GM21390 (cell line): ENCODE measurements at regions not wholly inside any gene's neighbourhood (a gene's known extent, or its start where the extent isn't known, plus 50 kb on each side); places are given as distances from the start of the nearest gene placed in this dataset.
A peak's percentile ranks its signal among the peaks of the same experiment; 100 is the strongest.

Experiments used
- ATAC-seq: cut with Tn5 transposase; IDR thresholded peaks from one replicate; pipeline ENCODE4 v1.9.1; 2021; ENCODE audit not compliant: unreplicated experiment

DNA sequence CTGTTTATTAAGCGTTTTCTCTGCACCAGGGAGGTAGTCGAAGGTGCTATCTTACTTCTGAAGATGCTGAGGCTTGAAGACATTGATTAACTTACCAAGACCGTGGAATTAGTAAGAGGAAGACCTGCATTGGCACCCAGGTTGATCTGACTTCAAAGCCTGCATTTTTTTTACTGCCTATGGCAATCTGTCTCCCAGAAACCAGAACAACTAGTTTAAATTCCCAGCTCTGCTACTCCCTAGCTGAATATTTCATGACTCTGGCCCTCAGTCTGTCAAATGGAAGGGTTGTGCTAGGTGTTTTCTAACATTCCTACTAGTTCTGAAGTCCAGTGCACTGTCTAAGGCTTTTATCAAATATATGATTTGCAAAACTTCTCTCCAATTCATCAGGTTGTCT lies 52.0 kb upstream of the GRAMD1B start:
- no peak for ATAC-seq

DNA sequence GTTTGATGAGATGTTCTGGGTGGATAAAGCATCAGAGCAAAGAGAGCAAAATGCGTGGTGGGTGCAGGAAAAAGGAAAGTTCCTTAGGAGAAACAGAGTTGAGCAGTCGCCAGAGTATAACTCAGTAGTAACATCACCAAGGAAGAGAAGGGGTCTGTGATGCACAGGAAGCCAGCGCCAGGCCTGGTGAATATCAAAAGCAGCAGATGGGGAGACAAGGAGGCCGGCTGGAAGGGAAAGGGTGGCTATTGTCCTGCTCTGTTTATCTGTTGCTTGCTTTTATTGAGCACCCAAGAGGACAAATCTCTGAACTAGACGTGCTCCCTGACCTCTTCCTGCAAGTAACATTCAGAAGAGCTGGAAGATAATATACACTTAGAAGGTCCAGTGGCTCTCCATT lies 52.7 kb upstream of the GRAMD1B start:
- ATAC-seq: no peak

DNA sequence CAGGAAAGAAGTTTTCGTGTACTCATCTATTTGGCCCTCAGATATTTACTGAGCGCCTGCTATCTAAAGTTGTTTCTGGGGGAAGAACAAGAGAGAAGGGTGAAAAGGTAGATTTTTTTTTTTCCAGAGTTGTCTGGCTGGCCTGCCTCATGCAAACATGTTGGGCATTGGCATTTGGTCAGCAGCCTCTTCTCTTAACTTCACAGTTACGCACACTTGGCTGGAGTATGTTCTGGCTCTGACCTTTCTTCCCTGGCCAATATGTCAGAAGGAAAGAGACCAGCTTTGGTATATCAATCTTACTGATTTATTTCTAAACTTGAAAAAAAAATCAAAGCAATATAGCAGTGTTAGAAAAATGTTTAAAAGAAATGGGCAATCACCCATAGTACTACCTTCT lies 54.2 kb upstream of the GRAMD1B start:
- ATAC-seq: no peak

DNA sequence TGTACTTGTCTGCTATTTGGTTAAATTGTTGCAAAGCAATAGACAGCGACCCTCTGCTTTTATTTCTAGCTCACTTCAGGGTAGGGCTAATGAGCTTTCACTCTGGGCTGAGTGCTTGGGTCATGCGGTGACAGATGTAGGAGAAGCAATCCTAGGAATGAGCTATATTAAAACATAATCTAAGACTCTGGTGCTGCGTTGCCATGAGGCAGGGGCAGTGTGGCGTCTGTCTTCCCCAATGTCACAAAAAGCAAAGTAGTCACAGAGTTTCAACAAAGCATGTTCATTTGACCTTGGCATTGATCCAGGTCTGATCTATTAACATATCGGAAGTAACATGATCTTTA lies 55.5 kb upstream of the GRAMD1B start:
- ATAC-seq: no peak

DNA sequence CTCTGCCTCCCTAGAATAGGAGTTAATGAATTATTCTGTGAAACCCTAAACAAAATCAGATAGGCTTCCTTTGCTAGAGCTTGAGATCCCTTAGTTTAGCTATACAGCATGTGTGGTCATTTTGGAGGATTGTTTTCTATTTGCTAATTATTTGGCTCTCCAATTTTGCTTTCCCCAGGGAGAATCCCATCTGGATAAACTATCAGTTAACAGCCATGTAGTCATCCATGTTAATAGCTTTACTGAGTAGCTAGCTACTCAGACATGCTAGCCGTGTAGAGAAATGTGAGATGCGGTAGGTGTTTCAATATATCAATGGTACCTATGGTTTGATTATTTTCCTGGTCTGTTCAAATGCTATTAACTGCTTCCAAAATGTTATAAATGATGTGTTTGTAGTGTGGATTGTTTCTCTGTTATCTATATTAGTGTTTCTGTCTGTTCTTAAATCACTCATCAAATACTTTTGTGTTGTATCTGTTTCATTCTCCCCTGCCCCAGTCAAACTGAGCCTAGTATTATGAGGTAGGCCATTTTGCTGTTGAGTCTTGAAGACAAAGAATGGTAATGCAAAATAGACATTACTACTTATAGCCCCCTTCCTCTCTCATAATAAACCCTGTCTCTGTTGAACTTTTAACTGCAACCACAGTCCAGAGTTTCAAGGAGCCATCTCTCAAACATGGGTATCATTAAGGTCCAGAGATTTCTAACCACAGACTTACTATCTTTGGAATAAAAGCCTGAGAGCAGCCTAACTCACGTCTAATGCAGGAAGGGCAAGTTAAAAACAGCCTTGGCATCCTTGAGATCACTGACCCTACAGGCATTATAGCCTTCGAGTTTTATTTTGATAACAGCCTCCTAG lies 56.1 kb upstream of the GRAMD1B start:
- no peak for ATAC-seq

DNA sequence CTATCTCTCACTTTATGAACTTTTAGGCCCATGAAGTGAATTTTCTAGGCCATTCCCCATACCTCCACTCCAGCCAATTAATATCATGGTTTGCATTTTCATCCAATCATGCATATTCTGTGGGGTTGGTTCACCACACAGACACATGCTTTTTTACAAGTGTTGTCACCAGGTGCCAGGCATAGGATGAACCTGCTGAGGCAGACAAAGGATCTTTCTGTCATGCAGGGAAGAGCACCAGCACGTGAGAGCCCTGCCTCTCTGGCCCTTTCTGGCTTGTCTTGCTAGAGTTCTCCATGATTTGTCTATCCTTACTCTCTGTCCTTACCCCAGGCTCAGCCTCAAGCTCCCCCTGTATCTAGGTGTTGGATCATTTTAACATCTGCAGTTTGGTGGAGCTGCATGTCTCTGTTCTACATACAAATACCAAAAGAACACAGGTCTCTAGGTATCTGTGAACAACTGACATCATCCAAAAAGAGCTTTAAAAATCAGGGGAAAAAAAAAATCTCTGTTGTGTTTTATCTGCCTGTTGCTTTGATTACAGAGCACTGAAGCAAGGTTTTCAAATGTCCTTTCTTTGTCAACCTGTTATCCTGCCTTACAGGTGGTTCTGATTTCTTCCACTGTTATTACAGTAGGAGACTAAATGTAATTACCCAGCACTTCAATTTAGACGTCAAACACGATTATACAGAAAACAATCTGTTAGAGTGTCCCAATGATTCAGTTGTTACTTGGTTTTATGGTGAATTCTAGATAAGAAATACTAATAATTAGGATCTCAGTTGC lies 58.4 kb upstream of the GRAMD1B start:
- ATAC-seq: no peak

DNA sequence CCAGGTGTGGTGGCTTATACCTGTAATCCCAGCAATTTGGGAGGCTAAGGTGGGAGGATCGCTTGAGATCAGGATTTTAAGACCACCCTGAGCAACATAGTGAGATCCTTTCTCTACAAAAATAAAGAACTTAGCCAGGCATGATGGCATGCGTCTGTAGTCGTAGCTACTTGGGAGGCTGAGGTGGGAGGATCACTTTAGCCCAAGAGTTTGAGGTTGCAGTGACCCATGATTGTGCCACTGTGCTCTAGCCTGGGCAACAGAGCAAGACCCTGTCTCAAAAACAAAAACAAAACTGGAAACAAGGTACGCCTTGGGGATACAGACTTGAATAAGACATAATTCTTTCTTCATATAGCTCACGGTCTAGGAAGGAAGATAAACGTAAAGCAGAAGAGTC lies 63.1 kb upstream of the GRAMD1B start:
- no peak for ATAC-seq

DNA sequence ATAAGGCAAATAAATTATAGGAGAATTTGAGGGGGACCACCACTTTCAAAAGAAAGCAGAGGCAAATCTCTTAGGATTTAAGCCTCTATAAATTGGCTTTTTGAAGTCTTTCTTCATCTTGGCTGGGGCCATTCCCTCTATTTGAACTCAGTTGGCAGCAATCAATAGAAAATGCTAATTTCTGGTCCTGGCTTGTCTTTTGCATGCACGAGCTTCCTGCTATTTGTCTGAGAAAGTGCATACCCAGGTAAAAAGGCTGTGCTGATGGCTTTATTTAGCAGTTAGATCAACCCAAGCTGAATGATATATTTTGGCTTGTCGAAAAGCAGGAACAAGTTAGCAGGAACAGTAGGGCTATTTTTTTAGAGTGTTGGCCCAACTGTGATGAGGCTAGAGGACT lies 64.1 kb upstream of the GRAMD1B start:
- no peak for ATAC-seq

DNA sequence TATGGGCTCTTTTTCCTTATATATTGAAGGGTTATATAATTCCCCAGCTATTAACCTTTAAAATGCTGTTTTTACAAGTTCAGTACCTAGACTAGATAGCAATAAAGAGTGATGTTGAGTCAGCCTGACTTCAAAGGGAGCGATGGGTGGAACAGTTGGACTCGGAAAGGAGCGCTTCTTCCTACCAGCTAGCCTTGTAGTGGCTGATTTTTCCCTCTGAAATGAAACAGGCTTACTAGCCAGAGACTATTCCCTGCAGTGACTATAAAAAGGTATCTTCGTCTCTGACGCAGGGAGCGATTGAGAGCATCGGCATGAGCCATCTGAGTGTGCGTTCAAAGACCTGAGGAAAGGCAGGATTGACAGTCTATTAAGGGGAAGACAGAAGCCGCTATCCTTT lies 66.0 kb upstream of the GRAMD1B start:
- ATAC-seq: no peak

DNA sequence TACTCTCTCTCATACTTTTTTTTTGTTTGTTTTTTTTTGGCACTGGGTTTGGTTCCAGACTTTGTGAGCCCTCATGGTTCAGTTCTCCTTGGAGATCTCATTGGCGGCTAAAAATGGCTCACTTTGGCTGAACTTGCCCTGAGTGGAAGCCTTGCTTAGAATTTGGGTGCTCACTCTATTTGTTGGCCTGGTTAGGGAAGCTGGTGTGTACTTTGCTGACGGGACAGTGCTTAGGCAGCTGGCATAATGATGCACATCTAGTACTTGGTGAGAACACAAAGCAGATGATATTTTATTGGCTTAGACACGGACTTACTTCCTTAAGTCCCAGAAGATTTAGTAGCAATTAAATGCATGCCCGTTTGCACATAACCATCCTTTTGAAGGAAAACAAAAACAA lies 66.5 kb upstream of the GRAMD1B start:
- no peak for ATAC-seq

DNA sequence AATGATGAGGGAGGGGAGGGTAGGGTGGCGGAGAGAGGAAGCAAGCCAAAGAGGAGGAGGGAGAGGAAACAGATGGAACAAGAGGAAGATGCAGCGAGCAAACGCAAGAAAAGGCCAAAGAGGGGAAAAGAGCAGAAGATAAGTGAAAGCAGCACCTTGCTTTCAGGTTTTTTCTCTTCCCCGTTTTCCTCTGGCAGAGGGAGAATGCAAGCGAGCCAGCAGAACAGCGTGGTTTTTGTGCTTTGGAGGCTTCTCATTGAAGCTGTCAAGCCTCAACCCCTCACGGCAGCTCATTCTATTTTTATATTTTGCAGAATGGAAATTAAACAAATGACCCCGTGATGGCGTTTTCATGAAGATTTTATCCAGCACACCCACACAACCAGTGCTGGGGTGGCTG lies 67.1 kb upstream of the GRAMD1B start:
- ATAC-seq: no peak

DNA sequence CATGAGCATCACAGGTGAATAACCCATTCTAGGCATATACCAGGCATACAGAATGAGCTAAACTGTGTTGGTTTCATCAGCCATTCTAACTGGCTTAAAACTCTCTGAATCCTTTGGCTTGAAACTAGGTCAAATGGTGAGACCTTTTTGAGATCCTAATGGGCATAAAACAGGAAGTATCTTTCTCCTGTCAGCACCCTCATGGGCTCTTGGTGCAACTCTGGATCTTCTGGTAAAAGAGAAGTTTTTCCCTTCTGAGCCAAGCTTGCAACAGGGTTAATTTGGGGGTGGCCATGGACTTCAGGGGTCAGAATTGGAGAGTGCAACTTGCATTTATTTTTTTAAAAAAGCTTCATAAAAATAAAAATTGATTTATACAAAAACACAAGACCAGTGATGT lies 67.9 kb upstream of the GRAMD1B start:
- no peak for ATAC-seq

DNA sequence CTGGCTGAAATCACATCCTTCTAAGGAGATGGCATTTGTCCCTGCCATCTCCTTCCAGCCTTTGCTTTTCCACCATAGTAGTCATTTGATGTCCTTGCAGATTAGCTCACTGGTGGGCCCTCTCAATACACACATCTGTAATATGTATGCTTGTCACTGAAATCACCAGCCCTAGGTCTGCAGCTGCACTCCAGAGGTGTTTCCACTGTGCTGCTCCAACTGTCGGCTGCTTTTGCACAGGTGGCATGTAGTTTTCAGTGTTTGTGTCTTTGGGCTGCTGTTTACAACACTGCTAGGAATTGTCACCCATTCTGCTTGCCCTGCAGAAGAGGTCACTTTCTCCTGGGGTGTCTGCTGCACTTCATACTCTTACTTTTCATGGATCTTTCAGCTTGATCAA lies 69.0 kb upstream of the GRAMD1B start:
- no peak for ATAC-seq

DNA sequence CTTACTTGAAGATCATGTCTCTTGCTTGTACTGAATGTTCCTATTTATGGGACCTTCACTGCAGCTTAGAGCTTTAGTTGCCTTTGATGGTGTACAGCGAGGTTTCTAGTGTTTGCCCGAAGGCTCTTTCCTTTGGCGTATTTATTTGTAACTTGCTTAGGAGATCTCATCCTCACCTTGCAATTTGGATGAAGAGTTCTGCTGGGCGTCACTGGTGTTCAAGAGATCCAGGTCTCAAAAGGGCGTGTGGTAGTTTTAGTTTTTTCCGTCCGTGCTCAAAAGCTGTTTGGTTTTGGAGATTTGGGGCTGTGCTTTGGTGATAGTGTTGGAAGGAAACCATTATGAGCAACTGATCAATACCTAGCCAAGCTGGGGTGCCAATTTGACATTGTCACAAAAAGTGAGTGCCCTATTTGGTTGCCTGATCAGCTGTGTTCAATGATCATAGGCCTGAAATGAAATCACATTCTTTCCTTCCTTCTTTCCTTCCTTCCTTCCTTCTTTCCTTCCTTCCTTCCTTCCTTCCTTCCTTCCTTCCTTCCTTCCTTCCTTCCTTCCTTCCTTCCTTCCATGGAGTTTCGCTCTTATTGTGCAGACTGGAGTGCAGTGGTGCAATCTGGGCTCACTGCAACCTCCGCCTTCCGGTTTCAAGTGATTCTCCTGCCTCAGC lies 69.7 kb upstream of the GRAMD1B start:
- no peak for ATAC-seq

DNA sequence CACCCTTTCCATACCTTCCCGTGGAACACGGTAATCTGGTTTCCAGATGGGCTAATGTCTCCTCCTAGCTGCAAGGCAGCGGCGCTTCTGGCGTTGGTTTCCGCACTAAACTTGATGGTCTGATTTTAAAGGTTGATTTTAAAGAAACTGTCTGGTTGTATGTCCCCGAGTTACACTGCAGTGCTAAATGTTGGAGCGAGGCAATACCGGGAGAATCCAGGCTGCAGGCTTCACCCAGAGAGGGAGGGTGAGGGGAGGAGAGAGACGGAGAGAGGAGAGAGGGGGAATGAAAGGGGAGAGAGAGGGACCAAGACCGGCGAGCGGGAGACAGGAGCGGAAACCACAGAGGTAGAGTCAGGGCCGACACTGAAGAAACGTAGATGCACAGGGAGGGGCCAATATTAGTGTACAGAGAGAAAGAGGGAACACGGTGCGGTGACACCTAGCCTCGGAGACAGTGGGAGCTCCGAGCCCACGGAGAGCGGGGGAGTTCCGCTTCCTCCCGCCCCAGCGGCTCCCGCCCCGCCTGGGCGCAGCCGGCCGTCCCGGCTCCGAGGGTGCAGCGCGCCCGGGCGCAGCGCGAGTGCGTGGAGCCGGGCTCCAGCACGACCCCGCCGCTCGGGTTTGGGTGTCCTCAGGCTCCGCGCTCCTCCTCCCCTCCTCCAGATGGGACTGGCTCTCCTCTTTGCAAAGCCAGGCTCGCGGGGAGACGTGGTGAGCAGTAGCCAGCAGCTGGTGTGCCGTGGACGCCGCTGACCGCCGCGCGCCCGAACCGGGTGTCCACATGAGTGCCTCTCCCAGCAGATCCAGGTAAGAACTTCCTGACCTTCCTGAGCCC lies 71.9 kb upstream of the GRAMD1B start:
- peak; percentile 63 for ATAC-seq

DNA sequence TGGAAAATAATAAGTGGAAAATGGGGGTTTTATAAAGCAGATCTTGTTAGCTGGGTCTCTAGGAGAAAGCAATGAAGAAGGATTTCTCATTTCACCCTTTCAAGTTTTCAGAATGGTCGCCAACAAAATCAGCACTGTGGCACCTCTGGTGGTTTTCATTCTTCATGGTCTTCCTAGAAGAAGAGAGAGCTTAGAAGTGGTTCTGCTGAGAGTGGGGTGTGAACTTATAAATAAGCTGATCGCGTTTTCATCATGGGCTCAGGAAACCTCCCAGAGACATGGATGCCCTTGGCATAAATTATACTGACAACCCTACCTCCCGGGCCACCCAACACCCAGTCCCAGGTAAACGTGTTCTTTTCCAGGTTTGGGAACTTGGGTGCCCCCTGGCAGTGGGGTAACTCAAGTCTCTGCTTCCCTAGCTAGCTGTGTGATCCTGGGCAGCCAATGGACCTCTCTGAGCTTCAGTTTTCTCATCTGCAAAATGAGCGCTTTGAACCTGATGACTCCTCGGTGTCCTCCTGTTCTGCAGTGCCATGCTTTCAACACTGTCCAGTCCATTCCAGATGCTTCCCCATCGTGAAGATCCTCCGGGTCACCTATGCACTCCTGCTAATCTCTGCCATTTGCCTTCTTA lies 72.6 kb upstream of the GRAMD1B start:
- ATAC-seq: no peak

DNA sequence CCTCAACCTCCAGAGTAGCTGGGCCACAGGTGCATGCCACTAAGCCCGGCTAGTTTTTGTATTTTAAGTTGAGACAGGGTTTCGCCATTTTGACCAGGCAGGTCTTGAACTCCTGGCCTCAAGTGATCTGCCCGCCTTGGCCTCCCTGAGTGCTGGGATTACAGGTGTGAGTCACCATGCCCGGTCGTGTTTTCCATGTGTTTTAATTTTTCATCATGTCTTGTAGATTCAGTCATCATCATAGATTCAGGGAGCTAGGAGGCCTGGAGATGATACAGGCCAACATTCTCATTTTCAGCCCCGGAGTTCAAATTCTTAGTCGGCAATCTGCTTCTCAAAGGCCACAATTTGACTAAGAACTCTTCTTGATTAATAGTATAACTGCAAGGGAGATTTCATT lies 73.5 kb upstream of the GRAMD1B start:
- no peak for ATAC-seq

DNA sequence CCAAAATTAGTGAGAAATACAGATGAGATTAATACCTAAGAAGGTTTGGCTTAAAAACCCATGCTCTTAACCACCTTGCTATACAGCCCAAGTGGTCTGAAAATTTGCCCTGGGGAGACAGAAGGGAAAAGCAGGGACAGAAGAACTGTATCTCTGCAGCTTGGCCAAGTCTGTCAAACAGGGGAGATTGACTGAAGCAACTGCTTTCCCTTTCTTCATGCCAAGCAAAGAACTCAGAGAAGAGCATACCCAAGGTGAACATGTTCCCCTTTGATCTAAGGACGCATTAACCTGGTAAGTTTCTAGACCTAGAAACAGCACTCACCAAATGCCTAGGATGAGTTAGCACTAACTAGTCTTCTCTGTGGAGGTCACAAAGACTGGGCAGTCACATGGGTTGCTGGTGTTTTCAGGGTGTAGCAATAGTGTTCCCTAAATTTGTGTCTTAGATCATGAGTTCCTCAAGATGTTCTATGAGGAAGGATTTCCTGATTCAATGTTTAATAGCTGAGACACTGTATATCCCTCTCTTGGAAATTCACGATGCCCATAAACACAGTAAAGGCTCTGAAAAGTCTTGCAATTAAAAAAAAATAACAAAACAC lies 75.6 kb upstream of the GRAMD1B start:
- ATAC-seq: no peak

DNA sequence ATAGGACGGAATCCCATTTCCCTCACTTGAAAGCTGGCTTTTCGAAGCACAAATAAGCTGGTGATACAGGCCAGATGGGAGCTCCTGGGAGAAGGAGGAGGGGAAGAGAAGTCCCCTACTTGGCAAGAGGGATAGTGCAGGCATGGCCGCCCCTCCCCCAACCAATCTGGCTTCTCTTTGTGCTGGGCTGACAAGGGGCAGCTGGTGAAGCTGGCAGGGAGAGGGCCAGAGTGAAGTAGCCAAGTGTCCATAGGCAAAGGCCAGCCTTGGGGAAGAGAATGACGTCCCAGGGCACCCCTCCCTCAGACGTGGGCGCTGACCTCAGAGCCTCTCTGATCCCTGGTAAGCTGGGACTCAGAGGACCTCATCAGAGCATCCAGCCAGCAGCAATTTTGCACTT lies 78.7 kb upstream of the GRAMD1B start:
- no peak for ATAC-seq

DNA sequence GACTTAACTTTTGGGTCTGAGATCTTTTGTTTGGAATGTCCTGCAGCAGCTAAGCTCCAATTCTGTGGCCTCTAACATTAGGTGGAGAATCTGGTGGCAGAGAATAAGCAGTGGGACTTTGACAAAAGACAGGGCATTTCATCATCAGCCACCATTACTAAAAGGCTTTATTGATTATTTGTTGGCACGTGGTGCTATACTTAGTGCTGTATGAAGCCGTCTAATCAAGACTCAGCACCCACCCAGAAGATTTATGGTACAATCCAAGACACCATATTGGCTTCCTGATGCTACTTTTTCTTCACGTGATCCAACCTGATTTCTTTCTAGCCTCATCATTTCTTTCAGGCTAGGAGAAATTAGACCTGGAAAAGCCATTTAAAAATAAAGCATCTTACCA lies 80.7 kb upstream of the GRAMD1B start:
- ATAC-seq: no peak
